ENCODE measurements at regions not wholly inside any gene's neighbourhood (a gene's known extent, or its start where the extent isn't known, plus 50 kb on each side); places are given as distances from the start of the nearest gene placed in this dataset.

DNA sequence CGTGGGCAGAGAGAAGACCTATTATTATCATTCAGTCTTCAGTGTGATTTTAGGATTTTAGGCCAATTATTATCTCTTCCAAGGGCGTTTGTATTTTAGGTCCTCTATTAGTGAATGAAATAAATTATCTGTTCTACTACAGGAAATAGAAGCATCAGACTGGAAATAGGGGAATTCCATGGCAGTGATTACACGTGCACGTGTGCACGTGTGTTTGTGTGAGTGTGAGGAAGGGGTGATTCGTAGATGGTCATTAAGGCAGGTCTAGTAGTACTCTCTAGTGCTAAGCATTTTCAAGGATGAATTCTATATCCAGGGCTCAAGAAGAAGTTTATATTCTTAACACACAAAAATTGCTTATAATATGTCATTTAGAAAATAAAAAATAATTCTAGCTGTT, 623.2 kb downstream of the GATA3 start:
- no peak for TF ChIP-seq EZH2 (IDR thresholded peaks at IDR 0.05; ENCODE audit: borderline replicate concordance, low read length)
- TF ChIP-seq, protein P1, sequence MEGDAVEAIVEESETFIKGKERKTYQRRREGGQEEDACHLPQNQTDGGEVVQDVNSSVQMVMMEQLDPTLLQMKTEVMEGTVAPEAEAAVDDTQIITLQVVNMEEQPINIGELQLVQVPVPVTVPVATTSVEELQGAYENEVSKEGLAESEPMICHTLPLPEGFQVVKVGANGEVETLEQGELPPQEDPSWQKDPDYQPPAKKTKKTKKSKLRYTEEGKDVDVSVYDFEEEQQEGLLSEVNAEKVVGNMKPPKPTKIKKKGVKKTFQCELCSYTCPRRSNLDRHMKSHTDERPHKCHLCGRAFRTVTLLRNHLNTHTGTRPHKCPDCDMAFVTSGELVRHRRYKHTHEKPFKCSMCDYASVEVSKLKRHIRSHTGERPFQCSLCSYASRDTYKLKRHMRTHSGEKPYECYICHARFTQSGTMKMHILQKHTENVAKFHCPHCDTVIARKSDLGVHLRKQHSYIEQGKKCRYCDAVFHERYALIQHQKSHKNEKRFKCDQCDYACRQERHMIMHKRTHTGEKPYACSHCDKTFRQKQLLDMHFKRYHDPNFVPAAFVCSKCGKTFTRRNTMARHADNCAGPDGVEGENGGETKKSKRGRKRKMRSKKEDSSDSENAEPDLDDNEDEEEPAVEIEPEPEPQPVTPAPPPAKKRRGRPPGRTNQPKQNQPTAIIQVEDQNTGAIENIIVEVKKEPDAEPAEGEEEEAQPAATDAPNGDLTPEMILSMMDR (conservative IDR thresholded peaks at IDR 0.05 in 1 of 2, IDR thresholded peaks at IDR 0.05 in 1 of 2; ENCODE audit: extremely low read depth in 1 of 2, insufficient read depth in 1 of 2, low read depth in 1 of 2, low read length in 2 of 2) = no peak

Measured in mammary epithelial cell (primary cell).